ENCODE measurements at regions not wholly inside any gene's neighbourhood (a gene's known extent, or its start where the extent isn't known, plus 50 kb on each side); places are given as distances from the start of the nearest gene placed in this dataset.

- ChIA-PET POLR2A (no interaction called here), SMC1A (ENCODE audit: uncharacterized antibody, unreplicated experiment) (no interaction called here), RAD21 (ENCODE audit: unreplicated experiment) (no interaction called here), CTCF (no interaction called here)
- TF ChIP-seq POU2F2 (IDR thresholded peaks at IDR 0.05; ENCODE audit: borderline replicate concordance, low read depth, low read length) (no peak), MXI1 (IDR thresholded peaks at IDR 0.05; ENCODE audit: low read depth, low read length) (no peak), FOXM1 (IDR thresholded peaks at IDR 0.05; ENCODE audit: low read depth, low read length) (no peak)
- WGBS (ENCODE audit: insufficient coverage, insufficient replicate concordance, low lambda C conversion rate, missing lambda C conversion rate) = 5% methylated on average over 9 of the region's 9 CpGs
- H3K9me3 ChIP-seq (replicated peaks; ENCODE audit: control insufficient read depth, insufficient read depth, low read length) = no peaks in the 10 kb centered on the region
- H3K27ac ChIP-seq (ENCODE audit: control insufficient read depth, insufficient read depth) = no peak overlapping the region
- no peaks in the 10 kb centered on the region for H4K20me1 ChIP-seq (ENCODE audit: control insufficient read depth, insufficient read depth)
- intact Hi-C loops (cut with micrococcal nuclease; ENCODE audit: unreplicated experiment) (no loop called here), in situ Hi-C loops (cut with MboI) (no loop called here)
- H3K4me2 ChIP-seq (ENCODE audit: control insufficient read depth, insufficient read depth) = no peak overlapping the region
- H3K4me3 ChIP-seq = no peak overlapping the region
- H3K4me1 ChIP-seq (ENCODE audit: control insufficient read depth, insufficient read depth, low read length) = no peaks in the 10 kb centered on the region
- no TSS peak for BruUV-seq (replicated peaks)
- H2AFZ ChIP-seq (ENCODE audit: control insufficient read depth, low read depth, low read length) = no peak overlapping the region
- no peaks in the 10 kb centered on the region for H3K36me3 ChIP-seq (ENCODE audit: control insufficient read depth in 2 of 2, insufficient read depth in 2 of 2, low read length in 1 of 2)
- H3K9ac ChIP-seq (ENCODE audit: control insufficient read depth, insufficient read depth, low read length) = no peak overlapping the region
- H3K27me3 ChIP-seq (replicated peaks in 1 of 2; ENCODE audit: control insufficient read depth in 2 of 2, insufficient read depth in 2 of 2, low read length in 1 of 2) = peaks cover 0 to 2% of the 10 kb centered on the region in 2 experiments; a peak in 2 of 4 replicates
- no peaks in the 10 kb centered on the region for H3K79me2 ChIP-seq (ENCODE audit: control insufficient read depth, insufficient read depth, low read length)
- FAIRE-seq (no peak), DNase-seq (ENCODE audit: low read depth, low spot score) (no peak), ATAC-seq (no peak)
These were observed 128.3 kb downstream of the ANKRD60 start for GRCh38 chr20:58099956-58100730.

- CTCF ChIA-PET = no interaction called here
- no peak for FAIRE-seq
These were observed 129.0 kb downstream of the ANKRD60 start for GRCh38 chr20:58099291-58099935.

More at GRCh38 chr20:58099291-58099935, 129.0 kb downstream of the ANKRD60 start:
- H2AFZ ChIP-seq (ENCODE audit: control insufficient read depth, low read depth, low read length) = no peak overlapping the region
- RAD21 ChIA-PET (ENCODE audit: unreplicated experiment) = no interaction called here
- in situ Hi-C loops (cut with MboI) (no loop called here), intact Hi-C loops (cut with micrococcal nuclease; ENCODE audit: unreplicated experiment) (no loop called here)
- ATAC-seq (no peak), DNase-seq (ENCODE audit: low read depth, low spot score) (no peak)
- H3K9ac ChIP-seq (ENCODE audit: control insufficient read depth, insufficient read depth, low read length) = no peak overlapping the region
- H3K4me1 ChIP-seq (ENCODE audit: control insufficient read depth, insufficient read depth, low read length) = no peaks in the 10 kb centered on the region
- H3K9me3 ChIP-seq (replicated peaks; ENCODE audit: control insufficient read depth, insufficient read depth, low read length) = no peaks in the 10 kb centered on the region
- no peak overlapping the region for H3K4me2 ChIP-seq (ENCODE audit: control insufficient read depth, insufficient read depth)
- SMC1A ChIA-PET (ENCODE audit: uncharacterized antibody, unreplicated experiment) = no interaction called here
- POLR2A ChIA-PET = no interaction called here
- BruUV-seq (replicated peaks) = no TSS peak
- no peak overlapping the region for H3K4me3 ChIP-seq
- H3K79me2 ChIP-seq (ENCODE audit: control insufficient read depth, insufficient read depth, low read length) = no peaks in the 10 kb centered on the region
- H4K20me1 ChIP-seq (ENCODE audit: control insufficient read depth, insufficient read depth) = no peaks in the 10 kb centered on the region
- no peak overlapping the region for H3K27ac ChIP-seq (ENCODE audit: control insufficient read depth, insufficient read depth)
- H3K27me3 ChIP-seq (replicated peaks in 1 of 2; ENCODE audit: control insufficient read depth in 2 of 2, insufficient read depth in 2 of 2, low read length in 1 of 2) = peaks cover 0 to 2% of the 10 kb centered on the region in 2 experiments; a peak in 2 of 4 replicates
- no peaks in the 10 kb centered on the region for H3K36me3 ChIP-seq (ENCODE audit: control insufficient read depth in 2 of 2, insufficient read depth in 2 of 2, low read length in 1 of 2)
- TF ChIP-seq GATAD2B (conservative IDR thresholded peaks at IDR 0.05; ENCODE audit: low read depth) = no peak
- no peak for TF ChIP-seq SREBF1 (IDR thresholded peaks at IDR 0.05; ENCODE audit: low read length)
- TF ChIP-seq MYB (IDR thresholded peaks at IDR 0.05; ENCODE audit: borderline replicate concordance, low read depth, low read length) = no peak
- TF ChIP-seq, protein P1, sequence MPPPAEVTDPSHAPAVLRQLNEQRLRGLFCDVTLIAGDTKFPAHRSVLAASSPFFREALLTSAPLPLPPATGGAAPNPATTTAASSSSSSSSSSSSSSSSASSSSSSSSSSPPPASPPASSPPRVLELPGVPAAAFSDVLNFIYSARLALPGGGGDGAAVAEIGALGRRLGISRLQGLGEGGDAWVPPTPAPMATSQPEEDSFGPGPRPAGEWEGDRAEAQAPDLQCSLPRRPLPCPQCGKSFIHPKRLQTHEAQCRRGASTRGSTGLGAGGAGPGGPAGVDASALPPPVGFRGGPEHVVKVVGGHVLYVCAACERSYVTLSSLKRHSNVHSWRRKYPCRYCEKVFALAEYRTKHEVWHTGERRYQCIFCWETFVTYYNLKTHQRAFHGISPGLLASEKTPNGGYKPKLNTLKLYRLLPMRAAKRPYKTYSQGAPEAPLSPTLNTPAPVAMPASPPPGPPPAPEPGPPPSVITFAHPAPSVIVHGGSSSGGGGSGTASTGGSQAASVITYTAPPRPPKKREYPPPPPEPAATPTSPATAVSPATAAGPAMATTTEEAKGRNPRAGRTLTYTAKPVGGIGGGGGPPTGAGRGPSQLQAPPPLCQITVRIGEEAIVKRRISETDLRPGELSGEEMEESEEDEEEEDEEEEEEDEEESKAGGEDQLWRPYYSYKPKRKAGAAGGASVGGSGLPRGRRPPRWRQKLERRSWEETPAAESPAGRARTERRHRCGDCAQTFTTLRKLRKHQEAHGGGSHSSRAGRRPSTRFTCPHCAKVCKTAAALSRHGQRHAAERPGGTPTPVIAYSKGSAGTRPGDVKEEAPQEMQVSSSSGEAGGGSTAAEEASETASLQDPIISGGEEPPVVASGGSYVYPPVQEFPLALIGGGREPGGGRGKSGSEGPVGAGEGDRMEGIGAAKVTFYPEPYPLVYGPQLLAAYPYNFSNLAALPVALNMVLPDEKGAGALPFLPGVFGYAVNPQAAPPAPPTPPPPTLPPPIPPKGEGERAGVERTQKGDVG (CRISPR knock-in tag; IDR thresholded peaks at IDR 0.05) = no peak
- no peak for TF ChIP-seq RELA (IDR thresholded peaks at IDR 0.05; ENCODE audit: borderline replicate concordance, partially characterized antibody)
- no peak for TF ChIP-seq SMC3 (IDR thresholded peaks at IDR 0.05; ENCODE audit: borderline replicate concordance, low read length)
- TF ChIP-seq POLR2AphosphoS2 (IDR thresholded peaks at IDR 0.05; ENCODE audit: low read depth, low read length) = no peak
- WGBS (ENCODE audit: insufficient coverage, insufficient replicate concordance, low lambda C conversion rate, missing lambda C conversion rate) = 44% methylated on average over 16 of the region's 16 CpGs

Data from GM12878 (cell line).